T-helper 1 cell (primary cell): ENCODE measurements at regions not wholly inside any gene's neighbourhood (a gene's known extent, or its start where the extent isn't known, plus 50 kb on each side); places are given as distances from the start of the nearest gene placed in this dataset.
"Not testable (repeated sequence)": the region's sequence is repeated elsewhere in the genome, so short reads cannot be mapped to it uniquely, and the experiment has no call there.

Experiments
- DNase-seq, 5 donors: peaks; one replicate each; pipeline ENCODE4 v3.0.0-alpha.2; 2012 to 2020

GRCh38 chr7:142568435-142569097, 180.7 kb upstream of the PRSS1 start:
- DNase-seq: no peak

DNA sequence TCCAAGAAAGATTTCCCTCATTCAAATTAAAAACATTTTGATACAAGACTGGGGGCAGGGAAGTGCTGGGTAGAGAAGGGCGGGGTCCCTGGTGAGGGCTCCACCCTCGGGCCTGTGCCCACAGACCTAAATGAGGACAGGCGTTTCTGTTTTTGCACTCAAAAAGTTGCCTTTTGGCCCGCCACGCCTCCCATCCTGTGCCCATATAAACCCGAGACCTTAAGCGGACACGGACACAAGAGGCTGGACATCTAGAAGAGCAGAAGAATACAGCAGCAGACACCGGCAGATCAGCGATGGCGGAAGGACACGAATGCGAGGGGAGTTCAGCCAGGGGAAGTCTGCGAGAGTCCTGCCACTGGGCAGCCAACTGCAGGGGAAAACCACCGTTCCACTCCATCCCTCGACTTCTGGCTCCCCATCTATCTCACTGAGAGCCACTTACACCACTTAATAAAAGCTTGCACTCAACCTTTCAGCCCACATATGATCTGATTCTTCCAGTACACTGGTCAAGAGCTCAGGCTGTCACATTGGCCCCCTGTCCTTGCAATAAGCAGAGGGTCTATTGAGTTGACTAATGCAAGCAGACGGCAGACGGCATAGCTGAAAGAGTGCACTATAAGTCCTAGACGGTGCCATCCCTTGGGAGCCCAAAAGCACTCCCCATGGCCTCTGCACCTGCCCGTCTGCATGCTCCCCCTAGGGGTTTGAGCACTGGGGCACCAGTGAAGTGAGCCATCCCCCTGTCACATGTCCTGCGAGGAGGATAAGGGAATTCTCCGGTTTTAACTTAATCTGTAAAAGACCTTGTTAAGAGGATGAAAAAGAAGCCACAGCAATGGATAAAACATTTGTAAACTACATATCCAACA, 181.8 kb upstream of the PRSS1 start:
- no peak for DNase-seq

- no peak for DNase-seq
These were observed 183.0 kb upstream of the PRSS1 start for GRCh38 chr7:142566271-142566670.

DNA sequence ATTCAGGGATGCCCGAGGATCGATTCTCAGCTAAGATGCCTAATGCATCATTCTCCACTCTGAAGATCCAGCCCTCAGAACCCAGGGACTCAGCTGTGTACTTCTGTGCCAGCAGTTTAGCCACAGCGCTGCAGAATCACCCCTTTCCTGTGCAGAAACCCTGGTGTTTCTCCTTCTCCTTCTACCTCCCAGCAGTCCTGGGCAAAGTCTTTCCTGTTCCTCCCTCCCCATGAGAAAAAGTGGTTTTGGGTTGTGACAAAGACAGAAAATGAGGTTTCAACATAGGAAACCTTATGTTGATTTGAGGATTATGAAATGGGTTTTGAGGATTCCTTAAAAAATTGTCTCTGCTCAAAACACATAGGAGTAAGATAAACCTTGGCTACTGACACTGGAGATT, 185.1 kb upstream of the PRSS1 start:
- DNase-seq: not testable (repeated sequence)

DNA sequence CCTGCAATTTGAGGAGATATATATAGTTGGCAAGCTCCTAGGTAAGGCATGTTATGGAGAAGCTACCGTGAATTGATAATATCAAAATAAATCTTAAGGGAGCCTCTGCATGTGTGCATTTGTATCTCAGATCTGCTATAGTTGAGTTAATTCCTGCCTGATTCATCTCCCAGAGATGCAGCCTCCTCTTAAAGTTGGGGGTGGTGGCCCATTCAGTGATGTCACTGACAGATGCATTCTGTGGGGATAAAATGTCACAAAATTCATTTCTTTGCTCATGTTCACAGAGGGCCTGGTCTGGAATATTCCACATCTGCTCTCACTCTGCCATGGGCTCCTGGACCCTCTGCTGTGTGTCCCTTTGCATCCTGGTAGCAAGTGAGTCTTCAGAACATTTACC, 185.8 kb upstream of the PRSS1 start:
- DNase-seq: no peak

DNA sequence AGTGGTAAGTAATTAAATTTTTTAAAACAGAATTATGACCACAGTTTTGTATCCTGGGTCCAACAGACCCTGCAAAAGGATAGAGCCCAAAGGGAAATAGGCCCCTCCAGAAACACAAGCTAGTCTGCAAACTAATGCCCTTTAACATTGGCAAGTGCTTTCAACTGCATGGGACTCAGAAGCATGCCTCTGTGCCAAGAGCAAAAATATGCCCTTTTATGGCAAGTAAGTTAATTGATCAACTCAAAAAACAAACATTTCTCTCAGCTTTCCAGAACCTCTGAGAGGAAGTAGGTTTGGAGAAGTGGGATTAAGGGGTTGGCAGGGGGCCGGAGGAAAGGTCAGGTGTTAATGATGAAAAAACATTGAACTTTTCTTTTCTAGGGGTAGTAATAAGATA, 186.6 kb upstream of the PRSS1 start:
- no peak for DNase-seq

- DNase-seq: not testable (repeated sequence)
These were observed 187.9 kb upstream of the PRSS1 start for GRCh38 chr7:142561396-142561795.

GRCh38 chr7:142560770-142561169, 188.5 kb upstream of the PRSS1 start:
- not testable (repeated sequence) for DNase-seq

DNA sequence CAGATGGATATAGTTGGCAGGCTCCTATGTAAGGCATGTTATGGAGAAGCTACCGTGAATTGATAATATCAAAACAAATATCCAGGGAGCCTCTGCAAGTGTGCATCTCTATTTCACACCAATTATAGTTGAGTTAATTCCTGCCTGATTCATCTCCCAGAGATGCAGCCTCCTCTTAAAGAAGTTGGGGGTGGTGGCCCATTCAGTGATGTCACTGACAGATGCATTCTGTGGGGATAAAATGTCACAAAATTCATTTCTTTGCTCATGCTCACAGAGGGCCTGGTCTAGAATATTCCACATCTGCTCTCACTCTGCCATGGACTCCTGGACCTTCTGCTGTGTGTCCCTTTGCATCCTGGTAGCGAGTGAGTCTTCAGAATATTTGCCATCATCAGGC, 189.1 kb upstream of the PRSS1 start:
- no peak for DNase-seq

DNA sequence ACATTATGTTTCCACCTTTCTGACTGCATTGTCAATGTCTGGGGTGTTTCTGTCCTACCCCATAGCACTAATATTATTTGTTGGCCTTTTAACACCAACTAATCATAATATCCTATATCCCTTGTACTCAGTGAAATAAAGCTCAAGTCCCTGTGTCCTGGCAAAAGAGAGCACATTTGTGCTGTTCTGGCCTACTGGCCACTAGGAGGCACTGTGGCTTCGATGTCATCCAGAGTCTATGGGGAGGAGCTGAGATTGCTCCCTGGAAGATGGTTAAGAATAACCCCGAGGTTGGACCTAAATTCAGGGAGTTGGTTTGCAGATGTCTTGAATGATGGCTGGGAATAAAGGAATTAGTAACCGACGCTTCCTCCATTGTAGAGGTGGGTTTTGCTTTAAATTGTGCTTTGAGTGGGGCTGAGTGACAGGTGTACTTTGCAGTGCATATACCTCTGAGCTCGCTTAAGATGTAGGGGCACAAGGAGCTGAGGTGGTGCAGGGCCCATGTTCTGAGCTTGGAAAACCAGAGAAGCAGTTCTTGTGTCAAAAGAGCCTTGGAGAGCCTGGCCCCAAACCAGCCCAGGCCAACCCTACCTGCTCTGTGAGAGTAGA, 191.2 kb upstream of the PRSS1 start:
- DNase-seq: peak in 4 of 5 donors; percentile 18 to 43 (median 33)

DNA sequence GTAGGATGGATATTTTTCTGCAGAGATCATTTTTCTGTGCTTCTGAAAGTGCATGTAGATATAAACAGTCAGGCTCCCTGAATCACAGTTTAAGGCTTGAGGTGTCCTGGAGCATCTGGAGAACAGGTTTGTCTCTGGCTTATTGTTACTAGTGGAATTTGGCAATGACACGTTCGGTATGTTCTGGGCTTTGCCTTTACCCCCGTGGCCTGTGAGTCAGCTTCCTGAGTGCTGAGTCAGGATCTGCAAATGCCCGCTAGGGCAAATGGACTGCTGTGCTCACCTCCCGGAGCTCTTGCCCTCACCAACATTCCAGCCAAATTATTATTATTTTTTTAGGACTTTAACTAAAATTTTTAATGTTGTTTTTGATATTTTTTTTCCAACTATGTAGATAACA, 192.5 kb upstream of the PRSS1 start:
- DNase-seq: no peak

GRCh38 chr7:142554560-142555532, 194.4 kb upstream of the PRSS1 start:
- no peak for DNase-seq

DNA sequence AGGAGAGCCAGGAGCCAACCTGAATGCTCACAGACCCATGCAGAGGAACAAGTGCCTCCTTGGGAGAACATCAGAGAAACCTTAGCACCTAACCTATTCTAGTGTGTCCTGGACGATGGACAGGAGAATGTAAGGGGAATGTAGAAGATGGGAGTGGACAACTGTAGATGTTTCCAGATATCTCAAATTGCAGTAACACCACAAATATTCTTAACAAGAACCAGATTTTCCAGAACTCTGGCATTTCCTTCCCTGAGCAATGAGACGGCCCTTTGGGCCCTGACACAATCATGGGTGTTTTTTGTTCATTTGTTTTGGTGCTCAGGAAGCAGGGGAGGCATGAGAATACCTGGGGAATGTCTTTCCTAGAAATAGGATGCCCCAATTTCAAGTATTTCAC, 196.1 kb upstream of the PRSS1 start:
- no peak for DNase-seq

DNA sequence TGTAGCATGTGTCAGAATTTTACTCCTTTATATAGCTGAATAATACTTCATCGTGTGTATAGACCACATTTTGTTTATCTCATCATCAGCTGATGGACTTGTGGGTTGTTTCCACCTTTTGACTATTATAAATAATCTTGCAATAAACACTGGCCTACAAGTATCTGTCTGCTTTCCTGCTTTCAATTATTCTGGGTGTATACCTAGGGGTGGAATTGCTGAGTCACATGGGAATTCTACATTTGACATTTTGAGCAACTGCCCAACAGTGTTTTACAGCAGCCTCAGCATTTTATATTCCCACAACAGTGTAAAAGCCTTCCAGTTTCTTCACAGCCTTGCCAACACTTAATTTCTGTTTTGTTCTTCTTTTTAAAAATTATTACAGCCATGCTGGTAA, 200.3 kb upstream of the PRSS1 start:
- no peak for DNase-seq

DNA sequence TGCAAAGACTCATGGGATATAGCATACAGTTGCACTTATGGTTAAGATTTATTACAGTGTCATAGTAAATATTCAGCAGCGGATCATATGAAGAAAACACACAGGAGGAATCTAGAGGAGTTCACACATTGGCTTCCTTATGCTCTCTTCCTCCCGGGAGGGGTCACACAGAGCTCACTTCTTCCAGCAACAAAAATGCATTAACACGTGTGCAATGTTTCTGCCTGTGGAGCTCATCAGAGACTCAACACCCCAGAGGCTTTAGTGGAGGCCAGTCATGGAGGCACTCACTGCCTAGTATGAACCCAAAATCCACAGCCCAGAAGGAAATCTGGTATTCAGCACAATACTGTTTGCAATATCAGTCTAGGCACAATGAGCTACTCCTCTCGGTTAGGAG, 202.8 kb upstream of the PRSS1 start:
- DNase-seq: no peak

GRCh38 chr7:142542942-142543341, 206.3 kb upstream of the PRSS1 start:
- DNase-seq: no peak

GRCh38 chr7:142542105-142542504, 207.2 kb upstream of the PRSS1 start:
- no peak for DNase-seq

- no peak for DNase-seq
These were observed 208.9 kb upstream of the PRSS1 start for GRCh38 chr7:142540371-142540770.

DNA sequence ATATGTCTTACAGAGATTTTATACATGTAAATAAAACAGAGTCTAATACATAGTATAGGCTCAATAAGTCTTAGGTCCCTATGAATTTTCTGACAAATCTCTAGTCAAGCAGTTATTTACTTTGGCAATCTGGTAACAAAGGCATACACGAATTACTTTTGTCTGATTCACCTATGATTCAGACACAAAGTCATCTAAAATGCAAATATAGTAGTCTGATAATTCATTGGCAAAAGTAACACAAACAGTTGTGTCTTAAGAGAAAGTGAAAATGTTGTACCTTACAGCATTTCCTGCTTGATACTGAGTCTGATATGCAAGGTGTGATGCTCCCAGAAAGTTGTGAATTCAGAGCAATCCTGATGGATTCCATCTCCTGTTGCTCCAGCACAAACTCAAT, 209.4 kb upstream of the PRSS1 start:
- no peak for DNase-seq

DNA sequence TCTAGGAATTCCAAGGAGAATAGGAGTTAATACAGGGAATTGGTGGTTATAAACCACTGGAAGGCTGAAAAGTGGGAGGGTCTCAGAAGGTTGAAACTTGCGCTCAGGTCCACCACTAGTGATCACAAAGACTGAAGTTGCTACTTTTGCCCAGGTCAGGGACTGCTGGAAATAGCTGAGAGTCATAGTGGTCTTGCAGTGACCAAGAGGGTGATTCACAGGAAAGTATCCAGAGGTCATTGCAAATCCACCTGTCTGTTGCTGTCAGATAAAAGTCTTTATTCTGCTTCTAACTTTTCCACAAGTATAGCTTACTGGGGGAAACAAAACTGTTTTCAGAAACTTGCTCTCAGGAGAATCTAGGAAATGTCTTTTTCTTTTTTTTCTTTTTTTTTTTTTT, 211.5 kb upstream of the PRSS1 start:
- DNase-seq: no peak

DNA sequence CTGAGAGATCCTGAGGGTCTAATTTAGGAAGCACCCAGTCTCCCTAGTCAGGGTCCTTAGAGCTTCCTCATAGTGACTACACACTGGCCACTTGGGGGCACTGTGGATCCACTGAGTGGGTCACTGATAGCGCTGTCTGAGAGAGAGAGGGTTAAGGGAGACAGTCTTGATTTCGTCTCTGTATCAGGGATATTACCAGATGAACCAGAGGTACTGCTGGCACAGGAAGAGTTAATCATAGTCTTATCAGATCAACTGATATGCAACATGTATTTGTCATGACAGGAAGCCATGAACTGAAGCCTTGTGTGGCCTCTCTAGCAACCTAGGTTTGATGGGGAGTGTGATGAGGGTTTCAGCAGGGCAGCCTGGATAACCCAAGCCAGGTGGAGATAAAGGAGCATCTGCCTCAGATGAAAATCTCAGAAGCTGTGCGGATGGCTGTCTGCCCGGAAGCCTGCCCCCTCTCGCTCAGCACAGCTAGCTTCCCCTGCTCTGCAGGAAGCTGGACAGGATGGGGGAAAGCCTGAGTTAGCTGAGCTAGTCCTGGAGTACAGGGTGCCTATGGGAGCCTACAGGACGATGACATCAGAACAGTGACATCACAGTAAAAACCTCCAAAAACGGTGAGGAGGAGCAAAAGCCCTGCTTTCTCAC, 214.0 kb upstream of the PRSS1 start:
- DNase-seq: peak; percentile 23 to 79 (median 50)

DNA sequence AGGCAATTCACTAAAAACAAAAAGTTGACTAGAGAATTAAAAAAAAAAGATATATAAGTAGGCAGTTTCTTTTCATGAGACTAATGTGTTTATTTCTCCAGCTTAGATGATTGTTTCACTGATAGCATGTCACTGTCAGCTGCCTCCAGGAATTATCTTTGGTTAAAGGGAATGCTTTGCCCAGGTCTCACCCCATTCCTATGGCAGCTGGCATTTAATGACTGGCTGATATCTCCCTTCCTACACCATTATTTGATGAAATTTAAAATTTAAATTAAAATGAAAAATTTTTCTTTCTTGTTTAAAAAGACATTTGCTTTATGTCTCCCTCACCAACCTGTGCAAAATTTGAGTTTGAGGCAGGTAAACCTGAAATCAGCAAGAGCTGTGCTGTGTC, 214.5 kb upstream of the PRSS1 start:
- no peak for DNase-seq
